GM12878 (cell line): ENCODE measurements at regions not wholly inside any gene's neighbourhood (a gene's known extent, or its start where the extent isn't known, plus 50 kb on each side); places are given as distances from the start of the nearest gene placed in this dataset.

Experiments
- ATAC-seq: fragments of 200-7000 bp; cut with Tn5 transposase; 3 replicates; pipeline ENCODE4 v1.9.1; 2020; ENCODE audit warnings: mild to moderate bottlenecking, moderate library complexity
- BruUV-seq: library from RNA; stranded (reverse); fragments of 400-500 nt; replicated peaks from 2 replicates; lab custom pipeline; 2021; lab: Mats Ljungman, UMichigan
- CTCF ChIA-PET: fragments of 300-600 bp; sonication (Branson Sonifier 250); formaldehyde crosslinking; extraction: SDS; loops from one replicate; lab custom pipeline; 2021; ENCODE audit warnings: inconsistent platforms; lab: Yijun Ruan, JAX
- POLR2A ChIA-PET: fragments of 350-600 bp; formaldehyde crosslinking; extraction: SDS; loops from one replicate; lab custom pipeline; 2021; ENCODE audit warnings: inconsistent platforms; lab: Charles Lee
- RAD21 ChIA-PET: fragments of 300-600 bp; sonication (Branson Sonifier 250); formaldehyde crosslinking; loops from one replicate; lab custom pipeline; 2023; ENCODE audit warnings: antibody characterized with exemption; ENCODE audit not compliant: unreplicated experiment; lab: Charles Lee
- SMC1A ChIA-PET: fragments of 300-600 bp; sonication (Branson Sonifier 250); formaldehyde crosslinking; loops from one replicate; lab custom pipeline; 2023; ENCODE audit not compliant: unreplicated experiment, uncharacterized antibody; lab: Charles Lee
- DNase-seq: peaks from one replicate; pipeline ENCODE4 v3.0.0-alpha.2; 2011; ENCODE audit warnings: low read depth, low spot score
- FAIRE-seq: peaks from 3 replicates; lab custom pipeline; 2011; peaks lifted over from hg19 to GRCh38; lab: Jason Lieb, UNC
- H2AFZ ChIP-seq: 2 replicates; pipeline ENCODE4 v1.6.0; 2011; ENCODE audit warnings: low read depth, low read length, control low read depth; ENCODE audit not compliant: control insufficient read depth
- H3K27ac ChIP-seq: 2 replicates; pipeline ENCODE4 v1.5.1; 2011; ENCODE audit warnings: control low read depth; ENCODE audit not compliant: control insufficient read depth, insufficient read depth
- H3K27me3 ChIP-seq, 2 experiments: replicated peaks in 1 of 2; 2 replicates each; pipeline versions ENCODE4 v1.6.0 to v1.6.1; 2011; ENCODE audit warnings: low read length in 1 of 2; ENCODE audit not compliant: control insufficient read depth in 2 of 2, insufficient read depth in 2 of 2
- H3K36me3 ChIP-seq, 2 experiments: 2 replicates each; pipeline ENCODE4 v1.5.1; 2011; ENCODE audit warnings: low read length in 1 of 2; ENCODE audit not compliant: control insufficient read depth in 2 of 2, insufficient read depth in 2 of 2
- H3K4me1 ChIP-seq: 2 replicates; pipeline ENCODE4 v1.6.1; 2011; ENCODE audit warnings: mild to moderate bottlenecking, low read length, moderate library complexity, mixed read lengths; ENCODE audit not compliant: control insufficient read depth, insufficient read depth
- H3K4me2 ChIP-seq: 2 replicates; pipeline ENCODE4 v1.6.0; 2011; ENCODE audit warnings: control low read depth; ENCODE audit not compliant: control insufficient read depth, insufficient read depth
- H3K4me3 ChIP-seq: fragments of 200-600 bp; sonication (generic); 2 replicates; pipeline ENCODE4 v1.5.1; 2016
- H3K79me2 ChIP-seq: 2 replicates; pipeline ENCODE4 v1.6.0; 2011; ENCODE audit warnings: low read length; ENCODE audit not compliant: control insufficient read depth, insufficient read depth
- H3K9ac ChIP-seq: 2 replicates; pipeline ENCODE4 v1.8.0; 2011; ENCODE audit warnings: low read length, control low read depth, mixed read lengths; ENCODE audit not compliant: control insufficient read depth, insufficient read depth
- H3K9me3 ChIP-seq: replicated peaks from 3 replicates; pipeline ENCODE4 v1.5.1; 2011; ENCODE audit warnings: mild to moderate bottlenecking, low read length; ENCODE audit not compliant: control insufficient read depth, insufficient read depth
- H4K20me1 ChIP-seq: 2 replicates; pipeline ENCODE4 v1.6.0; 2011; ENCODE audit not compliant: control insufficient read depth, insufficient read depth
- BACH1 ChIP-seq: fragments of 450-650 bp; IDR thresholded peaks from 2 replicates; pipeline ENCODE4 v1.6.1; 2017; ENCODE audit warnings: mild to moderate bottlenecking, borderline replicate concordance
- CBFB ChIP-seq: IDR thresholded peaks from 2 replicates; pipeline ENCODE4 v1.6.1; 2016; ENCODE audit warnings: antibody characterized with exemption, low read depth
- CHD1 ChIP-seq: IDR thresholded peaks from 2 replicates; pipeline ENCODE4 v1.6.1; 2012; ENCODE audit warnings: low read depth, low read length, improper control_type of control experiment
- CHD2 ChIP-seq: IDR thresholded peaks from 2 replicates; pipeline ENCODE4 v1.6.1; 2011; ENCODE audit warnings: low read depth, low read length, improper control_type of control experiment, borderline replicate concordance
- GATAD2B ChIP-seq: fragments of 450-650 bp; conservative IDR thresholded peaks from 2 replicates; pipeline ENCODE4 v1.6.1; 2017; ENCODE audit warnings: low read depth, mild to moderate bottlenecking, moderate library complexity
- NRF1 ChIP-seq: conservative IDR thresholded peaks from 2 replicates; pipeline ENCODE4 v1.6.1; 2011; ENCODE audit warnings: mild to moderate bottlenecking, low read depth, low read length, improper control_type of control experiment
- SMARCA5 ChIP-seq: fragments of 450-650 bp; IDR thresholded peaks from 2 replicates; pipeline ENCODE4 v1.6.1; 2017; ENCODE audit warnings: mild to moderate bottlenecking
- WGBS: methylation state at CpG from one replicate; pipeline ENCODE4 v1.1.6; 2016; ENCODE audit warnings: low lambda C conversion rate; ENCODE audit not compliant: insufficient replicate concordance, insufficient coverage; ENCODE audit errors: missing lambda C conversion rate; 5-methylcytosine and 5-hydroxymethylcytosine counted together
- in situ Hi-C: fragments of 300-500 bp; cut with MboI; formaldehyde crosslinking; loops from 9 replicates; pipeline ENCODE4 v1.14.3; 2018; ENCODE audit warnings: mixed read lengths
- intact Hi-C: fragments of 100-400 bp; cut with micrococcal nuclease; formaldehyde crosslinking; loops from one replicate; pipeline ENCODE4 v1.14.2; 2022; ENCODE audit not compliant: unreplicated experiment
- TF ChIP-seq, protein P1 (sequence below): fragments of 450-650 bp; IDR thresholded peaks from 2 replicates; pipeline ENCODE4 v1.6.1; 2017; ENCODE audit warnings: low read depth, mild to moderate bottlenecking, moderate library complexity
- TF ChIP-seq, protein P2 (sequence below): fragments of 450-650 bp; IDR thresholded peaks from 2 replicates; pipeline ENCODE4 v1.6.1; 2017; ENCODE audit warnings: borderline replicate concordance
- TF ChIP-seq, protein P3 (sequence below): fragments of 450-650 bp; formaldehyde crosslinking; IDR thresholded peaks from 2 replicates; pipeline ENCODE4 v1.4.0; 2022; ENCODE audit warnings: mild to moderate bottlenecking, moderate library complexity

DNA sequence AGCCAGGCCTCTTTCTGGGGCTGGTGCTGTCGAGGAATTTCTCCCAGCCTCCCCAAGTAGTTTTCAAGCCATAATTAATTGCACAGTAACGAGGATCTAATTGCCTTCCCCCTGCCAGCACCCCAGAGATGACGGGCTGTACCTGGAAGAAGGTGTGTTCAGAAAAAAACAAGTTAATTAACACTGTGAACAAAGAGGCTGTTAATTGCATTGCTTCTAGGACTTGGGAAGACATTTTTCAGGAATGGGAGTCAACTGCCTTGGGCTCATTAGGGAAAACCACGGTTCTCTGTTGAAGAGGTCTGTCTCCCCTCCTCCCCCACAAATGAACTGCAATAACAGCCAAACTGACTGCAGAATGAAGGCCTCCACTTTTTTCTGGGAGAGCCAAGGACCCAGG, 176.7 kb downstream of the CCT6B start:
- intact Hi-C loops (no loop called here), in situ Hi-C loops (no loop called here)
- no peak for ATAC-seq
- 1% methylated on average over 4 of the region's 4 CpGs for WGBS
- CTCF ChIA-PET, result no interaction called here
- no peak overlapping the region for H3K9ac ChIP-seq
- SMC1A ChIA-PET, result no interaction called here
- no peak for DNase-seq
- H3K79me2 ChIP-seq, result no peaks in the 10 kb centered on the region
- H3K27ac ChIP-seq, result no peak overlapping the region
- FAIRE-seq, result no peak
- H3K27me3 ChIP-seq, result peaks cover 0 to 3% of the 10 kb centered on the region in 2 experiments; a peak in 1 of 4 replicates
- H3K9me3 ChIP-seq, result no peaks in the 10 kb centered on the region; the same call in 2 of the 3 replicates
- POLR2A ChIA-PET, result no interaction called here
- H3K4me2 ChIP-seq, result no peak overlapping the region
- BruUV-seq, result no TSS peak
- RAD21 ChIA-PET, result no interaction called here
- no peak overlapping the region for H3K4me3 ChIP-seq
- no peak overlapping the region for H2AFZ ChIP-seq
- no peaks in the 10 kb centered on the region for H4K20me1 ChIP-seq
- TF ChIP-seq, protein P1, sequence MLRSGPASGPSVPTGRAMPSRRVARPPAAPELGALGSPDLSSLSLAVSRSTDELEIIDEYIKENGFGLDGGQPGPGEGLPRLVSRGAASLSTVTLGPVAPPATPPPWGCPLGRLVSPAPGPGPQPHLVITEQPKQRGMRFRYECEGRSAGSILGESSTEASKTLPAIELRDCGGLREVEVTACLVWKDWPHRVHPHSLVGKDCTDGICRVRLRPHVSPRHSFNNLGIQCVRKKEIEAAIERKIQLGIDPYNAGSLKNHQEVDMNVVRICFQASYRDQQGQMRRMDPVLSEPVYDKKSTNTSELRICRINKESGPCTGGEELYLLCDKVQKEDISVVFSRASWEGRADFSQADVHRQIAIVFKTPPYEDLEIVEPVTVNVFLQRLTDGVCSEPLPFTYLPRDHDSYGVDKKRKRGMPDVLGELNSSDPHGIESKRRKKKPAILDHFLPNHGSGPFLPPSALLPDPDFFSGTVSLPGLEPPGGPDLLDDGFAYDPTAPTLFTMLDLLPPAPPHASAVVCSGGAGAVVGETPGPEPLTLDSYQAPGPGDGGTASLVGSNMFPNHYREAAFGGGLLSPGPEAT, result no peak
- TF ChIP-seq GATAD2B (no peak), SMARCA5 (no peak)
- no peaks in the 10 kb centered on the region for H3K4me1 ChIP-seq
- H3K36me3 ChIP-seq, result no peaks in the 10 kb centered on the region

DNA sequence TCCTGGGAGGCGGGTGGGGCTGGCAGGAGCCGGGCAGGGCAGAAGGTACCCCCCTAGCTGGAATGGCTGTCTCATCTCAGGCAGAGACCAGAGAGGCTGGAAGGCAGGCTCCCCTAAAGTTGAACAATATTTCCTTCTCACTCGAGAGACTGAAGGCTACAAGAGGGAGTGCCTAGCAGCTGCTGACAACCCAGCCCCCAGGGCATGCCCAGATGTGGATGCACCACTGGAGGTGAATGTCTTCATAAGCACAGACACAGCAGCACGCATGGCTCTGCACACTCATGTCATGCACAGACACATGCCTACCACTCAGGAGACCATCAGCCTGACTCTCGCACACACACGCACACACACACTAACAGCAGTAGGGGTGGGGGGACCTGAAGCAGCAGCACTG, 179.0 kb downstream of the CCT6B start:
- H2AFZ ChIP-seq, result no peak overlapping the region
- no peaks in the 10 kb centered on the region for H3K36me3 ChIP-seq
- no TSS peak for BruUV-seq
- ATAC-seq (no peak), DNase-seq (no peak), FAIRE-seq (no peak)
- H3K27ac ChIP-seq, result no peak overlapping the region
- no peak overlapping the region for H3K4me3 ChIP-seq
- H3K79me2 ChIP-seq, result no peaks in the 10 kb centered on the region
- H3K9me3 ChIP-seq, result no peaks in the 10 kb centered on the region; the same call in 2 of the 3 replicates
- intact Hi-C loops, result no loop called here
- H3K4me2 ChIP-seq, result no peak overlapping the region
- POLR2A ChIA-PET, result no interaction called here
- H4K20me1 ChIP-seq, result no peaks in the 10 kb centered on the region
- no peaks in the 10 kb centered on the region for H3K4me1 ChIP-seq
- in situ Hi-C loops, result no loop called here
- peaks cover 0 to 3% of the 10 kb centered on the region in 2 experiments; a peak in 1 of 4 replicates for H3K27me3 ChIP-seq
- RAD21 ChIA-PET, result no interaction called here
- WGBS, result 5% methylated on average over 6 of the region's 6 CpGs
- SMC1A ChIA-PET, result no interaction called here
- no peak overlapping the region for H3K9ac ChIP-seq
- CTCF ChIA-PET, result no interaction called here
- TF ChIP-seq CHD1 (no peak), NRF1 (no peak), BACH1 (no peak), CBFB (no peak), CHD2 (no peak)
- TF ChIP-seq, protein P2, sequence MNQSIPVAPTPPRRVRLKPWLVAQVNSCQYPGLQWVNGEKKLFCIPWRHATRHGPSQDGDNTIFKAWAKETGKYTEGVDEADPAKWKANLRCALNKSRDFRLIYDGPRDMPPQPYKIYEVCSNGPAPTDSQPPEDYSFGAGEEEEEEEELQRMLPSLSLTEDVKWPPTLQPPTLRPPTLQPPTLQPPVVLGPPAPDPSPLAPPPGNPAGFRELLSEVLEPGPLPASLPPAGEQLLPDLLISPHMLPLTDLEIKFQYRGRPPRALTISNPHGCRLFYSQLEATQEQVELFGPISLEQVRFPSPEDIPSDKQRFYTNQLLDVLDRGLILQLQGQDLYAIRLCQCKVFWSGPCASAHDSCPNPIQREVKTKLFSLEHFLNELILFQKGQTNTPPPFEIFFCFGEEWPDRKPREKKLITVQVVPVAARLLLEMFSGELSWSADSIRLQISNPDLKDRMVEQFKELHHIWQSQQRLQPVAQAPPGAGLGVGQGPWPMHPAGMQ, result no peak
- TF ChIP-seq, protein P3, sequence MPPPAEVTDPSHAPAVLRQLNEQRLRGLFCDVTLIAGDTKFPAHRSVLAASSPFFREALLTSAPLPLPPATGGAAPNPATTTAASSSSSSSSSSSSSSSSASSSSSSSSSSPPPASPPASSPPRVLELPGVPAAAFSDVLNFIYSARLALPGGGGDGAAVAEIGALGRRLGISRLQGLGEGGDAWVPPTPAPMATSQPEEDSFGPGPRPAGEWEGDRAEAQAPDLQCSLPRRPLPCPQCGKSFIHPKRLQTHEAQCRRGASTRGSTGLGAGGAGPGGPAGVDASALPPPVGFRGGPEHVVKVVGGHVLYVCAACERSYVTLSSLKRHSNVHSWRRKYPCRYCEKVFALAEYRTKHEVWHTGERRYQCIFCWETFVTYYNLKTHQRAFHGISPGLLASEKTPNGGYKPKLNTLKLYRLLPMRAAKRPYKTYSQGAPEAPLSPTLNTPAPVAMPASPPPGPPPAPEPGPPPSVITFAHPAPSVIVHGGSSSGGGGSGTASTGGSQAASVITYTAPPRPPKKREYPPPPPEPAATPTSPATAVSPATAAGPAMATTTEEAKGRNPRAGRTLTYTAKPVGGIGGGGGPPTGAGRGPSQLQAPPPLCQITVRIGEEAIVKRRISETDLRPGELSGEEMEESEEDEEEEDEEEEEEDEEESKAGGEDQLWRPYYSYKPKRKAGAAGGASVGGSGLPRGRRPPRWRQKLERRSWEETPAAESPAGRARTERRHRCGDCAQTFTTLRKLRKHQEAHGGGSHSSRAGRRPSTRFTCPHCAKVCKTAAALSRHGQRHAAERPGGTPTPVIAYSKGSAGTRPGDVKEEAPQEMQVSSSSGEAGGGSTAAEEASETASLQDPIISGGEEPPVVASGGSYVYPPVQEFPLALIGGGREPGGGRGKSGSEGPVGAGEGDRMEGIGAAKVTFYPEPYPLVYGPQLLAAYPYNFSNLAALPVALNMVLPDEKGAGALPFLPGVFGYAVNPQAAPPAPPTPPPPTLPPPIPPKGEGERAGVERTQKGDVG (CRISPR knock-in tag), result no peak
- TF ChIP-seq, protein P1, result no peak
